Epidermal melanocyte (primary cell): ENCODE measurements at regions not wholly inside any gene's neighbourhood (a gene's known extent, or its start where the extent isn't known, plus 50 kb on each side); places are given as distances from the start of the nearest gene placed in this dataset.
"Not testable (repeated sequence)": the region's sequence is repeated elsewhere in the genome, so short reads cannot be mapped to it uniquely, and the experiment has no call there.

ENCODE experiments used
- DNase-seq: peaks from one replicate; pipeline ENCODE4 v3.0.0; 2011; ENCODE audit warnings: low spot score; ENCODE audit not compliant: insufficient read length

- DNase-seq, result no peak
Measured at GRCh38 chrX:128975745-128976144, 547.5 kb downstream of the SMARCA1 start.

GRCh38 chrX:128973033-128973432 is 550.3 kb downstream of the SMARCA1 start:
- no peak for DNase-seq

- DNase-seq, result no peak
Measured at GRCh38 chrX:128961290-128961689, 562.0 kb downstream of the SMARCA1 start.

GRCh38 chrX:128954697-128955096 is 568.6 kb downstream of the SMARCA1 start:
- not testable (repeated sequence) for DNase-seq

GRCh38 chrX:128931071-128931470 is 592.2 kb downstream of the SMARCA1 start:
- no peak for DNase-seq

GRCh38 chrX:128929271-128930057 is 593.8 kb downstream of the SMARCA1 start:
- DNase-seq, result no peak

GRCh38 chrX:128928636-128929035 is 594.7 kb downstream of the SMARCA1 start:
- DNase-seq, result no peak

GRCh38 chrX:128927363-128927762 is 595.9 kb downstream of the SMARCA1 start:
- no peak for DNase-seq

GRCh38 chrX:128906753-128907152 is 616.5 kb downstream of the SMARCA1 start:
- no peak for DNase-seq

- DNase-seq, result no peak
Measured at GRCh38 chrX:128901018-128901417, 622.3 kb downstream of the SMARCA1 start.

- DNase-seq, result no peak
Measured at GRCh38 chrX:128897621-128898020, 625.7 kb downstream of the SMARCA1 start.

- no peak for DNase-seq
Measured at GRCh38 chrX:128891554-128891953, 631.7 kb downstream of the SMARCA1 start.

GRCh38 chrX:128884430-128884829 is 638.9 kb downstream of the SMARCA1 start:
- no peak for DNase-seq

- no peak for DNase-seq
Measured at GRCh38 chrX:128883650-128884049, 639.6 kb downstream of the SMARCA1 start.

GRCh38 chrX:128870361-128870760 is 652.9 kb downstream of the SMARCA1 start:
- DNase-seq, result no peak

GRCh38 chrX:128862557-128862956 is 660.7 kb downstream of the SMARCA1 start:
- DNase-seq, result no peak

GRCh38 chrX:128848374-128848773 is 674.9 kb downstream of the SMARCA1 start:
- DNase-seq, result no peak

GRCh38 chrX:128846385-128846784 is 676.9 kb downstream of the SMARCA1 start:
- DNase-seq, result no peak

GRCh38 chrX:128818690-128819089 is 704.6 kb downstream of the SMARCA1 start:
- no peak for DNase-seq

GRCh38 chrX:128816919-128817318 is 706.4 kb downstream of the SMARCA1 start:
- no peak for DNase-seq

GRCh38 chrX:128807367-128807766 is 715.9 kb downstream of the SMARCA1 start:
- DNase-seq, result no peak

GRCh38 chrX:128805236-128805635 is 718.1 kb downstream of the SMARCA1 start:
- DNase-seq, result no peak

GRCh38 chrX:128804828-128805227 is 718.5 kb downstream of the SMARCA1 start:
- no peak for DNase-seq
